Neural progenitor cell (in vitro differentiated cells): ENCODE measurements at regions not wholly inside any gene's neighbourhood (a gene's known extent, or its start where the extent isn't known, plus 50 kb on each side); places are given as distances from the start of the nearest gene placed in this dataset.

ENCODE experiments used
- DNase-seq: peaks from one replicate; pipeline ENCODE4 v3.0.0-alpha.2; 2016; ENCODE audit warnings: low spot score
- H2AFZ ChIP-seq: fragments of 200-600 bp; sonication (generic); replicated peaks from 2 replicates; pipeline ENCODE4 v1.6.1; 2016; ENCODE audit warnings: antibody characterized with exemption
- H3F3A ChIP-seq: fragments of 200-600 bp; sonication (generic); 2 replicates; pipeline ENCODE4 v1.6.1; 2016; ENCODE audit warnings: antibody characterized with exemption, low read depth
- H3K27ac ChIP-seq: fragments of 200-600 bp; sonication (generic); 2 replicates; pipeline ENCODE4 v1.5.1; 2016; ENCODE audit warnings: mild to moderate bottlenecking
- H3K27me3 ChIP-seq: fragments of 200-600 bp; sonication (generic); 2 replicates; pipeline ENCODE4 v1.6.1; 2016; ENCODE audit warnings: mild to moderate bottlenecking, moderate library complexity
- H3K36me3 ChIP-seq: fragments of 200-600 bp; sonication (generic); 2 replicates; pipeline ENCODE4 v1.5.1; 2016
- H3K4me1 ChIP-seq: fragments of 200-600 bp; sonication (generic); 2 replicates; pipeline ENCODE4 v1.6.1; 2016; ENCODE audit warnings: mixed run types
- H3K4me2 ChIP-seq: fragments of 200-600 bp; sonication (generic); 2 replicates; pipeline ENCODE4 v1.6.1; 2016
- H3K4me3 ChIP-seq: fragments of 200-600 bp; sonication (generic); 2 replicates; pipeline ENCODE4 v1.5.1; 2016
- H3K79me2 ChIP-seq: fragments of 200-600 bp; sonication (generic); 2 replicates; pipeline ENCODE4 v1.6.1; 2016; ENCODE audit warnings: low read depth
- H3K9ac ChIP-seq: fragments of 200-600 bp; sonication (generic); 2 replicates; pipeline ENCODE4 v1.6.1; 2016
- H3K9me3 ChIP-seq: fragments of 200-600 bp; sonication (generic); 2 replicates; pipeline ENCODE4 v1.5.1; 2016; ENCODE audit warnings: low read depth
- H4K20me1 ChIP-seq: fragments of 200-600 bp; sonication (generic); 2 replicates; pipeline ENCODE4 v1.6.1; 2016; ENCODE audit warnings: low read depth
- H3K27ac Mint-ChIP-seq: 3 replicates; pipeline ENCODE4 v1.8.0; 2021; ENCODE audit warnings: mixed read lengths
- H3K27me3 Mint-ChIP-seq: 2 replicates; pipeline ENCODE4 v1.8.0; 2022; ENCODE audit warnings: low read depth, mild to moderate bottlenecking, inconsistent platforms, moderate library complexity, mixed read lengths; ENCODE audit not compliant: insufficient read depth
- H3K36me3 Mint-ChIP-seq: 3 replicates; pipeline ENCODE4 v1.8.0; 2021; ENCODE audit warnings: mixed read lengths
- H3K4me1 Mint-ChIP-seq: 3 replicates; pipeline ENCODE4 v1.8.0; 2021; ENCODE audit warnings: mixed read lengths
- H3K4me3 Mint-ChIP-seq: 3 replicates; pipeline ENCODE4 v1.8.0; 2021; ENCODE audit warnings: mild to moderate bottlenecking, moderate library complexity, mixed read lengths
- H3K9me3 Mint-ChIP-seq: 3 replicates; pipeline ENCODE4 v1.8.0; 2020; ENCODE audit warnings: mixed read lengths
- EZH2 ChIP-seq: fragments of 200-600 bp; sonication (generic); IDR thresholded peaks from 2 replicates; pipeline ENCODE4 v1.6.1; 2017; ENCODE audit warnings: antibody characterized with exemption, mild to moderate bottlenecking, moderate library complexity
- EZH2phosphoT487 ChIP-seq: fragments of 200-600 bp; sonication (generic); IDR thresholded peaks from 2 replicates; pipeline ENCODE4 v1.6.1; 2017; ENCODE audit warnings: antibody characterized with exemption
- TF ChIP-seq, protein P1 (sequence below): fragments of 200-600 bp; sonication (generic); IDR thresholded peaks from 2 replicates; pipeline ENCODE4 v1.5.1; 2017; ENCODE audit warnings: antibody characterized with exemption, mild to moderate bottlenecking

DNA sequence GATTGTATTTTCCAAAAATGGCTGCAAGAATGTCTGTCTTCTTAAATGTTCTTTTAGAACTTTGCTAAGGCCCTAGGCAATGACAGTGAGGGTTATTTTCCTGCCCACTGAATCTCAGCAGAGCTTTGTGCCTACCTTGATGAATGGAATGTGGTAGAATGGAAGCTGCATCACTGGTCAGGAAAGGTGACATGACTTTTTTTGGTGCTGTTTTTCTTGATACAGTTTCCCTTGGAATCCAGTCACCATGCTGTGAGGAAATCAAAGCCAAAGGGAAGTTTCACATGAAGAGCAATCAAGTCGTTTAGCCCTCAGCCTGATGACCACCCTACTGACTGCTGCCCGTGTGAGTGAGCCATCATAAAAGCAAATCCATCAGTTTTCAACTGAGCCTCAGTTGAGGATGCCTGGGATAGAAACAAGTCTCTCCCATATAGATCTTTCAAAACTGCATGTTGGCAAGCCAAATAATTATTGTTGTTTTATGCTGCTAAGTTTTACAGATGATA is 886.0 kb upstream of the FBXO33 start:
- no peaks in the 10 kb centered on the region for H3K9me3 Mint-ChIP-seq
- no peaks in the 10 kb centered on the region for H3K27me3 Mint-ChIP-seq
- H3K4me1 ChIP-seq = no peaks in the 10 kb centered on the region
- no peak overlapping the region for H3K27ac Mint-ChIP-seq
- H3K36me3 ChIP-seq = no peaks in the 10 kb centered on the region
- H2AFZ ChIP-seq = no peak overlapping the region
- no peaks in the 10 kb centered on the region for H3K4me1 Mint-ChIP-seq
- no peak overlapping the region for H3K4me2 ChIP-seq
- no peak for DNase-seq
- TF ChIP-seq EZH2phosphoT487 (no peak), EZH2 (no peak)
- TF ChIP-seq, protein P1, sequence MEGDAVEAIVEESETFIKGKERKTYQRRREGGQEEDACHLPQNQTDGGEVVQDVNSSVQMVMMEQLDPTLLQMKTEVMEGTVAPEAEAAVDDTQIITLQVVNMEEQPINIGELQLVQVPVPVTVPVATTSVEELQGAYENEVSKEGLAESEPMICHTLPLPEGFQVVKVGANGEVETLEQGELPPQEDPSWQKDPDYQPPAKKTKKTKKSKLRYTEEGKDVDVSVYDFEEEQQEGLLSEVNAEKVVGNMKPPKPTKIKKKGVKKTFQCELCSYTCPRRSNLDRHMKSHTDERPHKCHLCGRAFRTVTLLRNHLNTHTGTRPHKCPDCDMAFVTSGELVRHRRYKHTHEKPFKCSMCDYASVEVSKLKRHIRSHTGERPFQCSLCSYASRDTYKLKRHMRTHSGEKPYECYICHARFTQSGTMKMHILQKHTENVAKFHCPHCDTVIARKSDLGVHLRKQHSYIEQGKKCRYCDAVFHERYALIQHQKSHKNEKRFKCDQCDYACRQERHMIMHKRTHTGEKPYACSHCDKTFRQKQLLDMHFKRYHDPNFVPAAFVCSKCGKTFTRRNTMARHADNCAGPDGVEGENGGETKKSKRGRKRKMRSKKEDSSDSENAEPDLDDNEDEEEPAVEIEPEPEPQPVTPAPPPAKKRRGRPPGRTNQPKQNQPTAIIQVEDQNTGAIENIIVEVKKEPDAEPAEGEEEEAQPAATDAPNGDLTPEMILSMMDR = no peak
- no peaks in the 10 kb centered on the region for H4K20me1 ChIP-seq
- no peaks in the 10 kb centered on the region for H3K36me3 Mint-ChIP-seq
- H3K4me3 ChIP-seq = no peak overlapping the region
- no peaks in the 10 kb centered on the region for H3F3A ChIP-seq
- H3K79me2 ChIP-seq = no peaks in the 10 kb centered on the region
- no peaks in the 10 kb centered on the region for H3K9me3 ChIP-seq
- H3K4me3 Mint-ChIP-seq = no peak overlapping the region
- H3K9ac ChIP-seq = no peak overlapping the region
- no peak overlapping the region for H3K27ac ChIP-seq
- H3K27me3 ChIP-seq = no peaks in the 10 kb centered on the region

DNA sequence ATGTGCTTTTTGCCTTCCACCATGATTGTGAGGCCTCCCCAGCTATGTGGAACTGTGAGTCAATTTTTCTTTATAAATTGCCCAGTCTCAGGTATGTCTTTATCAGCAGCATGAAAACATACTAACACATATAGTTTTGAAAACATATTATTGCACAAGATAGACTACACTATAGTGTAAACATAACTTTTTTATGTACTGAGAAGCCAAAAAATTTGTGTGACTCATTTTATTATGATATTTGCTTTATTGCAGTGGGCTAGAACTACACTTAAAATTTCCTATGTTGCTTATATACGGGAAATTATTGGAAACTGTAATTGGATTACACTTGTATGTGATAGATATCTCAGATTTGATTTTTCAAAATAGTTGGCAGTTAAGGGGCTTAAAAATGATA is 885.5 kb upstream of the FBXO33 start:
- Histone ChIP-seq H3K9ac (no peak overlapping the region), H3K27me3 (no peaks in the 10 kb centered on the region), H3K36me3 (no peaks in the 10 kb centered on the region), H3F3A (no peaks in the 10 kb centered on the region), H3K4me3 (no peak overlapping the region), H3K4me2 (no peak overlapping the region), H3K9me3 (no peaks in the 10 kb centered on the region), H3K27ac (no peak overlapping the region), H4K20me1 (no peaks in the 10 kb centered on the region), H3K79me2 (no peaks in the 10 kb centered on the region), H3K4me1 (no peaks in the 10 kb centered on the region), H2AFZ (no peak overlapping the region)
- no peaks in the 10 kb centered on the region for H3K9me3 Mint-ChIP-seq
- no peak overlapping the region for H3K4me3 Mint-ChIP-seq
- H3K27me3 Mint-ChIP-seq = no peaks in the 10 kb centered on the region
- H3K27ac Mint-ChIP-seq = no peak overlapping the region
- H3K36me3 Mint-ChIP-seq = no peaks in the 10 kb centered on the region
- TF ChIP-seq EZH2 (no peak), EZH2phosphoT487 (no peak)
- TF ChIP-seq, protein P1 = no peak
- no peaks in the 10 kb centered on the region for H3K4me1 Mint-ChIP-seq
- no peak for DNase-seq

DNA sequence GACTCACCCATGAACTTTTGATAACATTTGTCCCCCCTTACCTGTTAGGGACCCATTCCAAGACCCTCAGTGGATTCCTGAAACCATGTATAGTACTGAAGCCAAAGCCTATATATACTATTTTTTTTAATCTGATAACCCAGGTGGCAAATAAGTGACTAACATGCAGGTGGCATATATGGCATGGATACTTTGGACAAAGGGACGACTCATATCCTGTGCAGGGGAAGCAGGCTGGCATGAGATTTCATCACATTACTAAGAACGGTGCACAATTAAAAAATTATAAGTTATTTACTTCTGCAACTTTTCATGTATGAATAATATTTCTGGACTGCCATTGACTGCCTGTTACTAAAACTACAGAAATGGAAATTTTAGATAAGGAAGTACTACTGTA is 880.1 kb upstream of the FBXO33 start:
- Histone ChIP-seq H3F3A (no peaks in the 10 kb centered on the region), H3K79me2 (no peaks in the 10 kb centered on the region), H3K4me3 (no peak overlapping the region), H3K4me2 (no peak overlapping the region), H3K27me3 (no peaks in the 10 kb centered on the region), H3K27ac (no peak overlapping the region), H3K9ac (no peak overlapping the region), H2AFZ (no peak overlapping the region), H3K36me3 (no peaks in the 10 kb centered on the region), H3K4me1 (no peaks in the 10 kb centered on the region), H3K9me3 (no peaks in the 10 kb centered on the region), H4K20me1 (no peaks in the 10 kb centered on the region)
- H3K36me3 Mint-ChIP-seq = no peaks in the 10 kb centered on the region
- no peaks in the 10 kb centered on the region for H3K27me3 Mint-ChIP-seq
- H3K9me3 Mint-ChIP-seq = no peaks in the 10 kb centered on the region
- H3K4me1 Mint-ChIP-seq = peaks cover 14% of the 10 kb centered on the region
- TF ChIP-seq EZH2phosphoT487 = no peak
- TF ChIP-seq, protein P1 = no peak
- TF ChIP-seq EZH2 = no peak
- no peak overlapping the region for H3K27ac Mint-ChIP-seq
- no peak overlapping the region for H3K4me3 Mint-ChIP-seq
- DNase-seq = no peak
